ENCODE measurements at regions not wholly inside any gene's neighbourhood (a gene's known extent, or its start where the extent isn't known, plus 50 kb on each side); places are given as distances from the start of the nearest gene placed in this dataset.

DNA sequence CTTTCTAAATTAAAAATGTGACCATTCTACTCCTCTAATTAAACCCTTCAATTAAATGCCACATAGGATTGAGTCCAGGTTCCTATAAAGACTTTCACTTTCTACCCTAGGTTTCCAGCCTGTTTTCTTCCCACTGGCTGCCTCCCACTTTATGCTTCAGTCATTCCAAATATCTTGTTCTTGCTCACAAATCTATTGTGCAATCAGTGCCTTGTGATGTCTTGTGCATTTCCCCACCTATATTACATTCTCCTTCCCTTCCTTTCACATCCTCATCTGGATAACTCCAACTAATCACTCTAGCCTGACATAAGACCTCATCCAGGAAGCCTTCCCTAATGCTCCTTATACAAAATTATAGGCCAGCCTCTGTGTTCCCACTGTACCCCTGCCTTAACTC, 281.7 kb upstream of the LRATD1 start:
- H3K36me3 ChIP-seq = no peaks in the 10 kb centered on the region
- no peaks in the 10 kb centered on the region for H3K9me3 ChIP-seq (replicated peaks)
- no peak for DNase-seq
- intact Hi-C loops (cut with micrococcal nuclease) = no loop called here
- H3K27me3 ChIP-seq (ENCODE audit: low read depth) = no peaks in the 10 kb centered on the region
- TF ChIP-seq, protein P1, sequence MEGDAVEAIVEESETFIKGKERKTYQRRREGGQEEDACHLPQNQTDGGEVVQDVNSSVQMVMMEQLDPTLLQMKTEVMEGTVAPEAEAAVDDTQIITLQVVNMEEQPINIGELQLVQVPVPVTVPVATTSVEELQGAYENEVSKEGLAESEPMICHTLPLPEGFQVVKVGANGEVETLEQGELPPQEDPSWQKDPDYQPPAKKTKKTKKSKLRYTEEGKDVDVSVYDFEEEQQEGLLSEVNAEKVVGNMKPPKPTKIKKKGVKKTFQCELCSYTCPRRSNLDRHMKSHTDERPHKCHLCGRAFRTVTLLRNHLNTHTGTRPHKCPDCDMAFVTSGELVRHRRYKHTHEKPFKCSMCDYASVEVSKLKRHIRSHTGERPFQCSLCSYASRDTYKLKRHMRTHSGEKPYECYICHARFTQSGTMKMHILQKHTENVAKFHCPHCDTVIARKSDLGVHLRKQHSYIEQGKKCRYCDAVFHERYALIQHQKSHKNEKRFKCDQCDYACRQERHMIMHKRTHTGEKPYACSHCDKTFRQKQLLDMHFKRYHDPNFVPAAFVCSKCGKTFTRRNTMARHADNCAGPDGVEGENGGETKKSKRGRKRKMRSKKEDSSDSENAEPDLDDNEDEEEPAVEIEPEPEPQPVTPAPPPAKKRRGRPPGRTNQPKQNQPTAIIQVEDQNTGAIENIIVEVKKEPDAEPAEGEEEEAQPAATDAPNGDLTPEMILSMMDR (IDR thresholded peaks at IDR 0.05; ENCODE audit: borderline replicate concordance) = no peak
- no peak overlapping the region for H3K27ac ChIP-seq (replicated peaks)
- no peak overlapping the region for H3K4me3 ChIP-seq
- H3K4me1 ChIP-seq = no peaks in the 10 kb centered on the region

GRCh38 chr2:14352067-14352466, 280.4 kb upstream of the LRATD1 start:
- H3K36me3 ChIP-seq = no peaks in the 10 kb centered on the region
- H3K4me3 ChIP-seq = no peak overlapping the region
- TF ChIP-seq, protein P1 (IDR thresholded peaks at IDR 0.05; ENCODE audit: borderline replicate concordance) = no peak
- H3K27me3 ChIP-seq (ENCODE audit: low read depth) = no peaks in the 10 kb centered on the region
- H3K4me1 ChIP-seq = no peaks in the 10 kb centered on the region
- no peaks in the 10 kb centered on the region for H3K9me3 ChIP-seq (replicated peaks)
- intact Hi-C loops (cut with micrococcal nuclease) = no loop called here
- H3K27ac ChIP-seq (replicated peaks) = no peak overlapping the region
- DNase-seq = no peak

GRCh38 chr2:14354231-14354630, 278.3 kb upstream of the LRATD1 start:
- TF ChIP-seq, protein P1 (IDR thresholded peaks at IDR 0.05; ENCODE audit: borderline replicate concordance) = no peak
- H3K9me3 ChIP-seq (replicated peaks) = no peaks in the 10 kb centered on the region
- intact Hi-C loops (cut with micrococcal nuclease) = no loop called here
- H3K36me3 ChIP-seq = no peaks in the 10 kb centered on the region
- no peak for DNase-seq
- H3K4me1 ChIP-seq = no peaks in the 10 kb centered on the region
- H3K4me3 ChIP-seq = no peak overlapping the region
- H3K27me3 ChIP-seq (ENCODE audit: low read depth) = no peaks in the 10 kb centered on the region
- no peak overlapping the region for H3K27ac ChIP-seq (replicated peaks)

DNA sequence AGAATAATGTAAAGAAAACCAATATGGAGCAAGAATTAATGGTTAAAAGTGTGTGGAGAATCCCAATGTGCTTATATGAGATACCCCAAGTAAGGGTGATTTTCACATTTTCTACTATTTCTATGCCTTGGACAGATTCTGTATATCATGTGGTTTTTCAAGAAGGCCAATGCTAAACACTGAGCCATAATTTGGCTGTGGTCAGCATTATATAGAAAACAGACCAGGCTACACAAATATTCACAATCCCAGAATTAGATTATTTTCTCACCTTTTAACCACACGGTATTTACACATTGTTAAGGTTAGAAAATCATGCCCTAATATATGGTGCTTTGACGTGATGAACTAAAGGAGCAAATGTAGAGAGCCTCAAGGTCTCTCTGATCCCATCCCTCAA, 277.4 kb upstream of the LRATD1 start:
- Histone ChIP-seq H3K9me3 (replicated peaks) (no peaks in the 10 kb centered on the region), H3K4me3 (no peak overlapping the region), H3K4me1 (no peaks in the 10 kb centered on the region), H3K27me3 (ENCODE audit: low read depth) (no peaks in the 10 kb centered on the region), H3K36me3 (no peaks in the 10 kb centered on the region), H3K27ac (replicated peaks) (no peak overlapping the region)
- TF ChIP-seq, protein P1 (IDR thresholded peaks at IDR 0.05; ENCODE audit: borderline replicate concordance) = no peak
- intact Hi-C loops (cut with micrococcal nuclease) = no loop called here
- DNase-seq = no peak

DNA sequence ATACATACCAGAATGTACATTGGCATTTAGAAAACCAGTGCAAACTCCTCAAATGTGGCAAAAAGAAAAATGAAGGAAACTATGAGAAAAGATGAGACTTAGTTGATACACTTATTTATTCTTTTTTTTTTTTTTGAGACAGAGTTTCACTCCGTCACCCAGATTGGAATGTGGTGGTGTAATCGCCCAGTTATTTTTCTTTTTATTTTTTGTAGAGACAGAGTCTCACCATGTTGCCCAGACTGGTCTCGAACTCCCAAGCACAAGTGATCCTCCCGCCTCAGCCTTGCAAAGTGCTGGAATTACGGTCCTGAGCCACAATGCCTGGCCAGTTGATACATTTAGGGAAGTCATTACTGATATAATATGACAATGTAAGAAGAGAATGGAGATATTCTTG, 274.2 kb upstream of the LRATD1 start:
- no peak overlapping the region for H3K4me3 ChIP-seq
- H3K27ac ChIP-seq (replicated peaks) = no peak overlapping the region
- H3K27me3 ChIP-seq (ENCODE audit: low read depth) = no peaks in the 10 kb centered on the region
- TF ChIP-seq, protein P1 (IDR thresholded peaks at IDR 0.05; ENCODE audit: borderline replicate concordance) = no peak
- H3K36me3 ChIP-seq = no peaks in the 10 kb centered on the region
- H3K9me3 ChIP-seq (replicated peaks) = no peaks in the 10 kb centered on the region
- DNase-seq = no peak
- intact Hi-C loops (cut with micrococcal nuclease) = no loop called here
- H3K4me1 ChIP-seq = no peaks in the 10 kb centered on the region

GRCh38 chr2:14358774-14359173, 273.7 kb upstream of the LRATD1 start:
- H3K27me3 ChIP-seq (ENCODE audit: low read depth) = no peaks in the 10 kb centered on the region
- no peak overlapping the region for H3K27ac ChIP-seq (replicated peaks)
- intact Hi-C loops (cut with micrococcal nuclease) = no loop called here
- TF ChIP-seq, protein P1 (IDR thresholded peaks at IDR 0.05; ENCODE audit: borderline replicate concordance) = no peak
- H3K4me3 ChIP-seq = no peak overlapping the region
- no peak for DNase-seq
- no peaks in the 10 kb centered on the region for H3K4me1 ChIP-seq
- H3K9me3 ChIP-seq (replicated peaks) = no peaks in the 10 kb centered on the region
- H3K36me3 ChIP-seq = no peaks in the 10 kb centered on the region

All from left ventricle myocardium inferior (tissue), 1 donor.